Ascending aorta (tissue), 2 donors: ENCODE measurements at regions not wholly inside any gene's neighbourhood (a gene's known extent, or its start where the extent isn't known, plus 50 kb on each side); places are given as distances from the start of the nearest gene placed in this dataset.

Experiments
- DNase-seq, 2 donors: peaks; one replicate each; pipeline ENCODE4 v3.0.0-alpha.2; 2019; ENCODE audit warnings: low spot score in 2 of 2
- H3K27ac ChIP-seq, 2 donors: fragments of 200-600 bp; sonication (generic); one replicate each; pipeline ENCODE4 v1.5.1; 2016 to 2017; ENCODE audit warnings: mild to moderate bottlenecking in 1 of 2
- H3K27me3 ChIP-seq: fragments of 200-600 bp; sonication (generic); one replicate; pipeline ENCODE4 v1.5.1; 2017
- H3K36me3 ChIP-seq, 2 donors: fragments of 200-600 bp; sonication (generic); one replicate each; pipeline ENCODE4 v1.5.1; 2016
- H3K4me1 ChIP-seq, 2 donors: fragments of 200-600 bp; sonication (generic); one replicate each; pipeline ENCODE4 v1.5.1; 2016 to 2017; ENCODE audit warnings: mild to moderate bottlenecking in 1 of 2
- H3K4me3 ChIP-seq, 2 donors: fragments of 200-600 bp; sonication (generic); one replicate each; pipeline ENCODE4 v1.5.1; 2016 to 2017; ENCODE audit warnings: mild to moderate bottlenecking in 1 of 2
- H3K9me3 ChIP-seq, 2 donors: fragments of 200-600 bp; sonication (generic); one replicate each; pipeline ENCODE4 v1.5.1; 2016
- intact Hi-C: fragments of 100-400 bp; cut with DNase I; formaldehyde crosslinking; loops from one replicate; pipeline ENCODE4 v1.15.1; 2023
- TF ChIP-seq, protein P1 (sequence below), 3 experiments: fragments of 200-600 bp in 2 of 3; fragments of 450-650 bp in 1 of 3; sonication (generic) in 2 of 3; IDR thresholded peaks; one replicate each; pipeline ENCODE4 v1.5.1; 2016 to 2019; ENCODE audit warnings: antibody characterized with exemption in 3 of 3, mild to moderate bottlenecking in 1 of 3, moderate library complexity in 1 of 3

GRCh38 chr9:16030528-16031185 lies 477.8 kb downstream of the CCDC171 start:
- DNase-seq, result no peak
- no peak overlapping the region for H3K4me3 ChIP-seq
- no peak overlapping the region for H3K27ac ChIP-seq
- H3K27me3 ChIP-seq, result no peaks in the 10 kb centered on the region
- no peaks in the 10 kb centered on the region for H3K4me1 ChIP-seq
- no peaks in the 10 kb centered on the region for H3K9me3 ChIP-seq
- H3K36me3 ChIP-seq, result no peaks in the 10 kb centered on the region
- TF ChIP-seq, protein P1, sequence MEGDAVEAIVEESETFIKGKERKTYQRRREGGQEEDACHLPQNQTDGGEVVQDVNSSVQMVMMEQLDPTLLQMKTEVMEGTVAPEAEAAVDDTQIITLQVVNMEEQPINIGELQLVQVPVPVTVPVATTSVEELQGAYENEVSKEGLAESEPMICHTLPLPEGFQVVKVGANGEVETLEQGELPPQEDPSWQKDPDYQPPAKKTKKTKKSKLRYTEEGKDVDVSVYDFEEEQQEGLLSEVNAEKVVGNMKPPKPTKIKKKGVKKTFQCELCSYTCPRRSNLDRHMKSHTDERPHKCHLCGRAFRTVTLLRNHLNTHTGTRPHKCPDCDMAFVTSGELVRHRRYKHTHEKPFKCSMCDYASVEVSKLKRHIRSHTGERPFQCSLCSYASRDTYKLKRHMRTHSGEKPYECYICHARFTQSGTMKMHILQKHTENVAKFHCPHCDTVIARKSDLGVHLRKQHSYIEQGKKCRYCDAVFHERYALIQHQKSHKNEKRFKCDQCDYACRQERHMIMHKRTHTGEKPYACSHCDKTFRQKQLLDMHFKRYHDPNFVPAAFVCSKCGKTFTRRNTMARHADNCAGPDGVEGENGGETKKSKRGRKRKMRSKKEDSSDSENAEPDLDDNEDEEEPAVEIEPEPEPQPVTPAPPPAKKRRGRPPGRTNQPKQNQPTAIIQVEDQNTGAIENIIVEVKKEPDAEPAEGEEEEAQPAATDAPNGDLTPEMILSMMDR (IDR thresholded peaks at IDR 0.05), result no peak
- intact Hi-C loops, result no loop called here

GRCh38 chr9:16031486-16031885 lies 478.6 kb downstream of the CCDC171 start:
- H3K4me3 ChIP-seq, result no peak overlapping the region
- intact Hi-C loops, result no loop called here
- H3K36me3 ChIP-seq, result no peaks in the 10 kb centered on the region
- TF ChIP-seq, protein P1 (IDR thresholded peaks at IDR 0.05), result no peak
- H3K9me3 ChIP-seq, result no peaks in the 10 kb centered on the region
- H3K4me1 ChIP-seq, result no peaks in the 10 kb centered on the region
- DNase-seq, result no peak
- H3K27me3 ChIP-seq, result no peaks in the 10 kb centered on the region
- H3K27ac ChIP-seq, result no peak overlapping the region

DNA sequence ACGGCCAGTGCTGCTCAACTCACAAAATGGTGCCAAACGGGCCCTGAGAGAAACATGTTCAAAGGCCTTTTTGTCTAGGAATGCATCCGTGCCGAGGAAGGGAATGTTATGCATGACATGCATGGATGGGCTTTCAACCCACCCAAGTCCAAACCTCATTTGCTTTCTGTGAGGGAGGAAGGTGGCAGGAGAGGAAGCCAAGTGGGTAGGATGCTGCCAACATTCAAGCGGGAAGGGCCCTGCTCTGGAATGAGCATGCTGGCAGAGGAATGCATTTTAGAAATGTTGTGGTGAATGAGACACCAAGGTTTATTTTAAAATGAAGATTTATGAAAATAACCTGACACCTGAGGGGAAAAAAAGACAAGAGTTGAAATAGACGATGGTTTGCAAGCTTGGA lies 479.1 kb downstream of the CCDC171 start:
- no peaks in the 10 kb centered on the region for H3K9me3 ChIP-seq
- H3K27me3 ChIP-seq, result no peaks in the 10 kb centered on the region
- intact Hi-C loops, result no loop called here
- no peak for DNase-seq
- TF ChIP-seq, protein P1 (IDR thresholded peaks at IDR 0.05), result no peak
- H3K36me3 ChIP-seq, result no peaks in the 10 kb centered on the region
- no peaks in the 10 kb centered on the region for H3K4me1 ChIP-seq
- no peak overlapping the region for H3K4me3 ChIP-seq
- H3K27ac ChIP-seq, result no peak overlapping the region

DNA sequence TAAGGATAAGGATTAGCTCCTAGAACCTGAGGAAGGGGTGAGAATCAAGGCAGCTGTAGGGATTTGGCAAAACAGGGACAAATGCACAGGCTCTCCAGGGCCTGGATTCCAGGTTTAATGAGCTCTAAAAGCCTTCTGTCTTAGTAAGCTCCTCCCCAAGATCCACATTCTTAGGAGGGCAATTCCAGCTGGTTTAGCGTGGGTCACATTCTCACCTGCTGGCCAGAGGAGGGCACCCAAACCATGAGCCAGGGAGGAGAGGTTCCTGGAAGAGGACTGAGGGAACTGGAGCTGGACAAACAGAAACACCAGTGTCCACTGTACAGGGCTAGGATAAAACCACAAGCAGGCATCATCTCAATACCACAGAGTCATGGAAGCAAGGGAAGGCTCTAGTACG lies 480.0 kb downstream of the CCDC171 start:
- H3K9me3 ChIP-seq, result no peaks in the 10 kb centered on the region
- no peaks in the 10 kb centered on the region for H3K36me3 ChIP-seq
- H3K27ac ChIP-seq, result no peak overlapping the region
- TF ChIP-seq, protein P1 (IDR thresholded peaks at IDR 0.05), result no peak
- no peaks in the 10 kb centered on the region for H3K27me3 ChIP-seq
- H3K4me1 ChIP-seq, result no peaks in the 10 kb centered on the region
- H3K4me3 ChIP-seq, result no peak overlapping the region
- no peak for DNase-seq
- intact Hi-C loops, result no loop called here

DNA sequence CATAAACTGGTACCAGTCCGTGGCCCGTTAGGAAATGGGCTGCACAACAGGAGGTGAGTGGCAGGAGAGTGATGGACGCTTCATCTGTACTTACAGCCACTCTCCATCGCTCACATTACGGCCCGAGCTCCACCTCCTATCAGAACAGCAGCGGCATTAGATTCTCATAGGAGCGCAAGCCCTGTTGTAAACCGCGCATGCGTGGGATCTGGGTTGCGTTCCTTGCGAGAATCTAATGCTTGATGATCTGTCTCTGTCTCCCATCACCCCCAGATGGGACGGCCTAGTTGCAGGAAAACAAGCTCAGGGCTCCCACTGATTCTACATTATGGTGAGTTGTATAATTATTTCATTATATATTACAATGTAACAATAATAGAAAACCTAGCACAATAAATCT lies 480.4 kb downstream of the CCDC171 start:
- intact Hi-C loops, result no loop called here
- no peaks in the 10 kb centered on the region for H3K27me3 ChIP-seq
- TF ChIP-seq, protein P1 (IDR thresholded peaks at IDR 0.05), result no peak

More for the DNA sequence above, 480.4 kb downstream of the CCDC171 start:
- no peaks in the 10 kb centered on the region for H3K4me1 ChIP-seq
- no peak overlapping the region for H3K27ac ChIP-seq
- DNase-seq, result no peak
- H3K36me3 ChIP-seq, result no peaks in the 10 kb centered on the region
- no peak overlapping the region for H3K4me3 ChIP-seq
- H3K9me3 ChIP-seq, result no peaks in the 10 kb centered on the region
